ENCODE measurements at regions not wholly inside any gene's neighbourhood (a gene's known extent, or its start where the extent isn't known, plus 50 kb on each side); places are given as distances from the start of the nearest gene placed in this dataset.

- Histone ChIP-seq H3K4me2 (ENCODE audit: low read length) (no peak overlapping the region), H2AFZ (ENCODE audit: low read length) (no peak overlapping the region), H3K36me3 (ENCODE audit: low read depth, low read length) (no peaks in the 10 kb centered on the region), H3K27me3 (ENCODE audit: low read length) (no peaks in the 10 kb centered on the region), H3F3A (ENCODE audit: low read length, unreplicated experiment) (no peaks in the 10 kb centered on the region), H3K4me1 (ENCODE audit: insufficient read depth, low read length) (peaks cover 7% of the 10 kb centered on the region; the same call in 1 of the 2 replicates), H4K20me1 (ENCODE audit: low read length) (no peaks in the 10 kb centered on the region), H3K9me3 (ENCODE audit: low read length) (no peaks in the 10 kb centered on the region), H3K27ac (ENCODE audit: low read length) (no peak overlapping the region), H3K4me3 (ENCODE audit: low read length) (no peak overlapping the region), H3K9ac (ENCODE audit: low read length) (no peak overlapping the region), H3K9me2 (replicated peaks; ENCODE audit: low read length) (no peaks in the 10 kb centered on the region), H3K79me2 (ENCODE audit: low read length) (no peaks in the 10 kb centered on the region)
- ChIA-PET POLR2A (ENCODE audit: unreplicated experiment) (no interaction called here), CTCF (no interaction called here)
- intact Hi-C loops (cut with micrococcal nuclease), result no loop called here
- DNase-seq, result no peak
- no TSS peak for BruUV-seq (replicated peaks)
- ATAC-seq, result no peak
- TF ChIP-seq EZH2phosphoT487 (IDR thresholded peaks at IDR 0.05; ENCODE audit: borderline replicate concordance, low read length), result no peak
- no peak for TF ChIP-seq EZH2 (IDR thresholded peaks at IDR 0.05; ENCODE audit: low read length, unreplicated experiment)
- TF ChIP-seq CTCF (conservative IDR thresholded peaks at IDR 0.05; ENCODE audit: low read depth, low read length), result no peak
These were observed 191.0 kb upstream of the BTG1 start for GRCh38 chr12:92336641-92337040.

GRCh38 chr12:92335831-92336230 is 190.2 kb upstream of the BTG1 start:
- Histone ChIP-seq H3K4me3 (ENCODE audit: low read length) (no peak overlapping the region), H3K27me3 (ENCODE audit: low read length) (no peaks in the 10 kb centered on the region), H3K4me1 (ENCODE audit: insufficient read depth, low read length) (peaks cover 7% of the 10 kb centered on the region; the same call in 1 of the 2 replicates), H2AFZ (ENCODE audit: low read length) (no peak overlapping the region), H3K9me3 (ENCODE audit: low read length) (no peaks in the 10 kb centered on the region), H3K9ac (ENCODE audit: low read length) (no peak overlapping the region), H3K27ac (ENCODE audit: low read length) (no peak overlapping the region), H3K79me2 (ENCODE audit: low read length) (no peaks in the 10 kb centered on the region), H3K4me2 (ENCODE audit: low read length) (no peak overlapping the region), H3K9me2 (replicated peaks; ENCODE audit: low read length) (no peaks in the 10 kb centered on the region), H4K20me1 (ENCODE audit: low read length) (no peaks in the 10 kb centered on the region), H3F3A (ENCODE audit: low read length, unreplicated experiment) (no peaks in the 10 kb centered on the region), H3K36me3 (ENCODE audit: low read depth, low read length) (no peaks in the 10 kb centered on the region)
- no peak for ATAC-seq
- BruUV-seq (replicated peaks), result no TSS peak
- POLR2A ChIA-PET (ENCODE audit: unreplicated experiment), result no interaction called here
- TF ChIP-seq EZH2 (IDR thresholded peaks at IDR 0.05; ENCODE audit: low read length, unreplicated experiment) (no peak), CTCF (conservative IDR thresholded peaks at IDR 0.05; ENCODE audit: low read depth, low read length) (no peak), EZH2phosphoT487 (IDR thresholded peaks at IDR 0.05; ENCODE audit: borderline replicate concordance, low read length) (no peak)
- intact Hi-C loops (cut with micrococcal nuclease), result no loop called here
- DNase-seq, result no peak
- CTCF ChIA-PET, result no interaction called here

GRCh38 chr12:92334552-92334951 is 188.9 kb upstream of the BTG1 start:
- Histone ChIP-seq H3K9ac (ENCODE audit: low read length) (no peak overlapping the region), H3K9me3 (ENCODE audit: low read length) (no peaks in the 10 kb centered on the region), H2AFZ (ENCODE audit: low read length) (no peak overlapping the region), H3K9me2 (replicated peaks; ENCODE audit: low read length) (no peaks in the 10 kb centered on the region), H3K4me3 (ENCODE audit: low read length) (no peak overlapping the region), H3K36me3 (ENCODE audit: low read depth, low read length) (no peaks in the 10 kb centered on the region), H3K79me2 (ENCODE audit: low read length) (no peaks in the 10 kb centered on the region), H3K27me3 (ENCODE audit: low read length) (no peaks in the 10 kb centered on the region), H3K4me1 (ENCODE audit: insufficient read depth, low read length) (peaks cover 7% of the 10 kb centered on the region; the same call in 1 of the 2 replicates), H4K20me1 (ENCODE audit: low read length) (no peaks in the 10 kb centered on the region), H3F3A (ENCODE audit: low read length, unreplicated experiment) (no peaks in the 10 kb centered on the region), H3K27ac (ENCODE audit: low read length) (no peak overlapping the region), H3K4me2 (ENCODE audit: low read length) (no peak overlapping the region)
- no TSS peak for BruUV-seq (replicated peaks)
- intact Hi-C loops (cut with micrococcal nuclease), result no loop called here
- ChIA-PET POLR2A (ENCODE audit: unreplicated experiment) (no interaction called here), CTCF (no interaction called here)
- ATAC-seq (no peak), DNase-seq (peak; percentile 23)
- TF ChIP-seq EZH2phosphoT487 (IDR thresholded peaks at IDR 0.05; ENCODE audit: borderline replicate concordance, low read length) (no peak), EZH2 (IDR thresholded peaks at IDR 0.05; ENCODE audit: low read length, unreplicated experiment) (no peak), CTCF (conservative IDR thresholded peaks at IDR 0.05; ENCODE audit: low read depth, low read length) (no peak)
